NCI-H1694 (cell line): ENCODE measurements at regions not wholly inside any gene's neighbourhood (a gene's known extent, or its start where the extent isn't known, plus 50 kb on each side); places are given as distances from the start of the nearest gene placed in this dataset.
"Not testable (repeated sequence)": the region's sequence is repeated elsewhere in the genome, so short reads cannot be mapped to it uniquely, and the experiment has no call there.

ENCODE experiments used
- DNase-seq: peaks from one replicate; lab custom pipeline; 2025; lab: John Stamatoyannopoulos, UW

DNA sequence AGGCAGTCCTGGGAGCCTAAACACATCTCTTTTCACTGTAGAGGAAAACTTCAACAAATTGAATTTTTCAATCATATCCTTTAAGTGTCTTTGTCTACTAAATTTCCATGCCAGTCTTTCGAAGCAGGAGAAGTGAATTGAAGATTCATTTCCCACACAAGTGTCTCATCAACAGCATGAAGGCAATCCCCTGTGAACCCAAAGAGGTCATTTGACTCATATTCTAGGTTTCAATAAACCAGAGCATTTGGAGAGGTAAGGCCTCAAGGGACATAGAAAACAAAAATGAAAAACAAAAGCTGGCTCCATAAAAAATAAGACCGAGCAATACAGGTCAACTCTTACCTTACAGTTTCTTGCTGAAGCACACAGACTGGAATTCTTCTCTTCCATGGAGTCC is 94.1 kb upstream of the ATP1B1 start:
- no peak for DNase-seq

DNA sequence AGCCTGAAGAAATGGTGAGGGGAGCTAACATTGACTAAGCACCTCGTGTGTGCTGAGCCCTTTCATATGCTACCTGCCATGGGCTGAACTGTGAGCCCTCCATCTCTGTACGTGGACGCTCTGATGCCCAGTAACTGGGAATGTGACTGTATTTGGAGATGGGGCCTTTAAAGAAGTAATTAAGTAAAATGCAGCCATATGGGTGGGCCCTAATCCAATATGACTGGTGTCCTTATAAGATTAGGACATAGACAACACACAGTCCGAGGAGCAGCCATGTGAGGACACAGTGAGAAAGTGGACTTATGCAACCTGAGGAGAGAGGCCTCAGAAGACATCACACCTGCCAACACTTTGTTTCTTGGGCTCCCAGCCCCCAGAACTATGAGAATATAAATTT is 92.7 kb upstream of the ATP1B1 start:
- DNase-seq, result no peak

DNA sequence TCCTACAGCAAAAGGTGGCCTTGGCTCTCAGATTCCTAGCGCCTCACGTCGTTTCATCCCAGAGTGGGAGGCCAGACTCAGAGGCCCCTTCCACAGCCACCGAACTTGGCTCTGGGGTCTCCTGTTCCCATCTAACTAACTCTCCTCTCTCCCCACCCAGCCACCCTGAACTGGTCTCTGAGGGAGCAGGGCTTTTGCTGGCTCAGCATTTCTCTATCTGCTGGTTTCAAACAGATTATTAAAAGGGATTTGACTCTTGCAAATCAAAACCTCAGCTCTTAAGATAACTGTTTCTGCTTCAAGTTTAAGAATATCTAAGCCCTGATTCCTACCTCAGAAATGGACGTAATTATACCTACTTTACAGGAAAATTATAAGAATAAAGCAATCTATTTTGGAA is 91.0 kb upstream of the ATP1B1 start:
- no peak for DNase-seq

DNA sequence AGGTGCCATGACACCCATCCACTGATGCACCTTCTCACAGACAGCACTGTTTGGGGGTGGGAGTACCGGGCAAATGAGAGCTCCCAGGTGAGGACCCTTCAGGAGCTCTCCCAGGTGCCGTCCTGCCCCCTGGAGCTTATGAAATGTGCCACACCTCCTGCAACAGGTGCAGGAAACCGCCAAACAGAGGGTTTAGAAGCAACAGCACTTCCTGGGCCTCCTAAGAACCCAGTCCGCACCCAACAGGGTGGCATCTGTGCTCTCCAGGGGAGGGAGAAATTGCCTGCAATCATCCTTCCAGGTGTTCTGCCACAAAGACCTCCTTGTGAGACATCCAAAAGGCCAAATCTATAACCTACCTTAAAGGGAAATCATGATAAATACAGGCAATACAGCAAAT is 87.7 kb upstream of the ATP1B1 start:
- no peak for DNase-seq

DNA sequence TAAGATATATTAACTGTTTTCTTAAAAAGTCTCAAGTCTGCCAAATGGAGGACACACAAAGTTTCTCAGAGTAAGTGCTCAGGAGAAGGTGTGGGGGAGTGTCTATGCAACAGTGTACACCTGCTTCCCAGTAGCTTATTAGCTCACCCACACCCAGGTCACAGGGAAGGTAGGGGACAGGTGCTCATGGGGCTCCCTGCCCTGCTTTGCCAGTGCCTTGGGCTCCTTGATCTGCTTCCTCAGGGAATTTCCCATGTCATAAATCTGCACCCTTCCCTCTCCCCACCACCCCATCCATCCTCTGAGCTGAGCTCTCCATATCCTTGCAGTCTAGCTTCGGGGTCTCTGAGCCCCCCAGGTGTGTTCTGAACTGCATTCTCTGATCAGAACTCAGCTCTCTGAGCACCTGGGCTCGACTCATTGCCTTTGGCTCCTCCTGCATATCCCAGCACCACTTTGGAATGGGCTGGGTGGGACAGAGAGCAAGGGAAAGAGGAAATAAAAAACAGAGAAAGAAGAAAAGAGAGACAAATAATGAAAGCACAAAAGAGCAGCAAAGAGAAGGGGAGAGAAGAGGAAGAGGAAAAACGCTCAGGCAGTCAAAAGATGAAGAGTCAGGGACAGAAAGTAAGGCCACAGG is 87.0 kb upstream of the ATP1B1 start:
- no peak for DNase-seq

DNA sequence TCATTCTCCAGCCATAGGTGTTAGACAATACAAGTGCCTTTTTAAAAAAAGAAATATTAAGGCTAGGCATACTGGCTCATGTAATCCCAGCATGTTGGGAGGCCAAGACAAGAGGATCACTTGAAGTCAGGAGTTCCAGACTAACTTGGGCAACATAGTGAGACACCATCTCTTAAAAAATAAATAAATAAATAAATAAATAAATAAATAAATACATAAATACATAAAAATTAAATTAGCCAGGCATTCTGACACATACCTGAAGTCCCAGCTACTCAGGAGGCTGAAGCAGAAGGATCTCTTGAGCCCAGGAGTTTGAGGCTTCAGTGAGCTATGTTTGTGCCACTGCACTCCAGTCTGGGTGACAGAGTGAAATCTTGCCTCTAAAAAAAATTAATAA is 85.8 kb upstream of the ATP1B1 start:
- DNase-seq, result no peak

DNA sequence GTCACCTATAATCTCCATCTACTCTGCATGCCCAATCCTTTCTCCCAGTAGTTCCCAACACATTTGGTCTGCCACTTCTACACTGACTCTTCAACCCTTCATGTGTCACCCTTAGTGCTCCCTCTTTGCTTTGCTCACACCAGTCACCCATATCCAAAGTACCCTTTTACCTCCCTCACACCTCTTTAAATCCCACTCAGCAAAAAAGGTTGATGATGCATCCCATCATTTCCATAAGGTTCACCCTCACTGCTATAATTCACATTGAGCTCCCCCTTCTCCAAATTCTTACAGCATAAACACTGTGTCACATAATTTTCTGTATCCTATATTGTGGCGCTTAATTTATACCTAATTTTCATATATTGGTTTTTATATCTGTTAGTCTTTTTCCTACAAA is 83.8 kb upstream of the ATP1B1 start:
- DNase-seq, result no peak

DNA sequence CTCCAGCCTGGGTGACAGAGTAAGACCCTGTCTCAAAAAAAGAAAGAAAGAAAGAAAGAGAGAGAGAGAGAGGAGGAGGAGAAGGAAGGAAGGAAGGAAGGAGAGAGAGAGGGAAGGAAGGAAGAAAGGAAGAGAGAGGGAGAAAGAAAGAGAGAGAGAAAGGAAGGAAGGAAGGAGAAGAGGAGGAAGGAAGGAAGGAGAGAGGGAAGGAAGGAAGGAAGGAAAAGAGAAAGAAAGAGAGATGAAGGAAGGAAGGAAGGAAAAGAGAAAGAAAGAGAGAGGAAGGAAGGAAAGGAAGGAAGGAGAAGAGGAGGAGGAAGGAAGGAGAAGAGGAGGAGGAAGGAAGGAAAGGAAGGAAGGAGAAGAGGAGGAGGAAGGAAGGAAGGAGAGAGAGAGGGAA is 82.2 kb upstream of the ATP1B1 start:
- no peak for DNase-seq

DNA sequence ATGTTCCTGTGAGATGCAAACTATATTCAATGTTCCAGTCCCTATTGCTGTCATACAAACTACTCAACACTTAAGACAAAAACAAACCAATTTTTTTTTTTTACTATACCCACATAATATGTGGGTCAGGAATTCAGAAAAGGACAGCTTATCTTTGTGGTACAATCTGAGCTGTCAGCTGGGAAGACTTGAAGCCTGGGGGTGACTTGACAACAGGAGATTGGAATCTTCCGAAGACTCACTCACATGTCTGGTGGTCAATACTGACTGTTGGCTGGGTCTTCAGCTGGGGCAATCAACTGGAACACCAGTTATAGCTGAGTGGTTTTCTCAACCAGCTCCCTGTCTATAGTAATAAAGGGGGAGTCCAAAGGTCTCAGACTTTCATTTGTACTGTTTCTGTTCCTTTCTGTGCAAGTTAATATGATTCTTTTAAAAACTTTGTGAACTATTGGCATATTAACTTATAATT is 81.7 kb upstream of the ATP1B1 start:
- no peak for DNase-seq

DNA sequence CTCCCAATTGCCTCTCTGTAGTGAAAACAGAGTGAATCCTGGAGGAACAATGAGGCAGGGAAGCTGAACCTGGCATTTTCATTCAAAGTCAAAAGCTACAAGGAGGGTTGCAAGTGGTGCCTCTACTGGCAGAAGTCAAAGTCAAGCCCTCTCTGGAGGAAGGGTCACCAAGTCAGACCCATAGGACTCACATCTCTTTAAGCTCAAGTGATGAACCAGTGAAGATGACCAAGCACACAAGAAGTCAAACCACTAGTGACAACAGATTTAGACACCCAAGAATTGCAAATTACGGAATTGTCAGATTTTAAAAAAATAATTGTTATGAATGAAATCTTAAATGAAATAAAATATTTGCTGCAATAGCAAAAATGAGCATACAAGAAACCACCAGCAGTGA is 81.1 kb upstream of the ATP1B1 start:
- no peak for DNase-seq

DNA sequence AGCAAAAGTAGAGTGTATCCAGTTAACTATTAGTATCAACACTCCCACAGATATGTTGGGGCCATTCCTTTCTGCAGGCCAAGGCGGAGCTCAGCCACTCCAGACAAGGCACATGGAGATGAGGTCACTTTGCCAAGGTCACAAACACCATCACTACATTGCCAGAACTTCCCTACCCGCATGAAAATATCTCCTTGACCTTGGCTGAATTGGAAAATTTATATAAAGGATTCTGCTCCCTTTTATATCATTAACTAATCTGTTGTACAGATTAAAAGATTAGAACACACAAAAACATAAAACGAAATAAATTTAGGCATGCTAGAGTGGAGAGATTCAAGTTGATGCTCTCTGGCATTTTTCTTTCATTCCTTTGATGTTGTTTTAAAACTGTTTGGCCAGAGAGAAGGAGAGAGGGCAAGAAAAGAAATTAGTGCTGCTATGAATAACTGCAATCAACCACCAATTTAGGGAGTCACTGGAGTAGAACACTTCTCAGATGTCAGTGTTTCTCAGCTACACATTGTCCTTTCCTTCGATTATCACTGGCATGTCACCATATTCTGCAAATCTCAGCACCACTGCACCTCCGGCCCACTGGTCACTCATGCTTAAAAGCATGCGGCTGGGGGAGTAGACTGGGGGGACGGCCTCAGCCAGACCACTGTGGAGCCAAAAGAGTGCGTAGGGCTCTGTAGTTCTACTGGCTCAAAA is 78.7 kb upstream of the ATP1B1 start:
- DNase-seq, result no peak

DNA sequence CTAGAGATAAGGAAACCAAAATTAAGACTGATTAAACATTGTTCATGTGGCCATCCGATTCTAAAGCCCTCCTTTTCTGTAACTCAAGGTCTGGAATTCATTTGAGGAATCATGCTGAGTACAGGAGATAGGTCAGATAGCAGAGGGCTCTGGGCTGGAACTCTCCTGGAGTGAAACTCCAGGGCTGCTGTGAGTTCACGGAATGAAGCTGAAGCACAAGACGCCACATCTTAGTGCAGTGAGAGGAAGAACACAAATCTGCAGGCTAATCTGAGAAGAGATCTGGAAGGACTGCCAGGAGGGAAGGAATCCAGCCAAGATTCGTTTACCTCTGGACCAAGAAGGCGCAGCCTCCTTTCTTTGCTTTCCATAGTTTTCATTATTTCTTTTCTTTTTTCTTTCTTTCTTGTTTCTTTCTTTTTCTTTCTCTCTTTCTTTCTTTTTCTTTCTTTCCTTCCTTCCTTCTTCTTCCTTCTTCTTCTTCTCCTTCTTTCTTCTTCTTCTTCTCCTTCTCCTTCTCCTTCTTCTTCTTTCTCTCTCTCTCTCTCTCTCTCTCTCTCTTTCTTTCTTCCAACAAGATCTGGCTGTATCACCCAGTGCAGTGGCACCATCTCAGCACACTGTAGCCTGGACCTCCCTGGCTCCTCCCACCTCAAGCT is 74.8 kb upstream of the ATP1B1 start:
- DNase-seq, result no peak

DNA sequence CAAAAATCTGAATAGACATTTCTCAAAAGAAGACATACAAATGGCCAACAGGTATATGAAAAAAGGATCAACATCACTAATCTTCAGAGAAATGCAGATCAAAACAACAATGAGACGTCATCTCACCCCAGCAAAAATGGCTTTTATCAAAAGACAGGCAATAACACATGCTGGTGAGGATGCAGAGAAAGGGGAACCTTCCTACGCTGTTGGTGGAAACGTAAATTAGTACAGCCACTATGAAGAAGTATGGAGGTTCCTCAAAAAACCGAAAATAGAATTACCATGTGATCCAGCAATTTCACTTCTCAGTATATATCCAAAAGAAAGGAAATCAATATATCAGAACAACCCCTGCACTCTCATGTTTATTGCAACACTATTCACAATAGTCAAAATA is 65.1 kb upstream of the ATP1B1 start:
- no peak for DNase-seq

DNA sequence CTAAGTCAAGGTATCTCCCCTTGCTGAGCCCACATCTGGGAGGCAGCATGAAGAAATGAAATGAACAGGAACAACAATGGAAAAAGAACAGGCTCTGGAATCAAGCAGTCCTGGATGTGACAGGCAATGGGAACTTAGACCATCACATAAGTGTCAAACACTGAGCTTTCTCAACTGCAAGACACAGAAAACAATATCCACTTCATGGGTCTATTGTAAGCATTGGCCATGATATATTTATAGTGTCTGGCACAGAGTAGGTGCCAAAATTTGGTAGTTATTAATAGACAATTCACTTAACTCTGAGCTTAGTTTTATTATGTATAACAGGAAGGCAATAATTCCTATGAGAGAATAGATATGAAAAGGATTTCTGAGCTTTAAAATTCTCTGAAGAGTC is 64.1 kb upstream of the ATP1B1 start:
- DNase-seq, result no peak

DNA sequence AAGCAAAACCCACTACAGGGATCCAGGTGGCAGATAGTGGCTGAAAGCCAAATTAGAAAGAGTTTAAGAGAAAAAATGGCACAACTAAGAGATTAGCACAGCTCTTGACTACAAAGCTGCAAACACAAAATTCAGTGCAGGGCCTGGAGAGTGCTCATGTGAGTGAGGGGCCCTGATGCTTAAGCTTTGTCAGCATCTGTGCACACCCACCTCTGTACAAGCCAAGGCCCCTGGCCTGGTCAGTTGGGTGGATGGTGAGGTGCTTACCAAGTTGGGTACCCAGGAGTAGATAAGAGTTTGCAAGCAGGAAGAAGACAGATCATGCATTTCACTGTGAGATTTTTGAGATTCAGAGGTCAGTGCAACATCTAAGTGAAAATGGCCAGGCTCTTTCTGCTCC is 62.7 kb upstream of the ATP1B1 start:
- DNase-seq, result no peak

DNA sequence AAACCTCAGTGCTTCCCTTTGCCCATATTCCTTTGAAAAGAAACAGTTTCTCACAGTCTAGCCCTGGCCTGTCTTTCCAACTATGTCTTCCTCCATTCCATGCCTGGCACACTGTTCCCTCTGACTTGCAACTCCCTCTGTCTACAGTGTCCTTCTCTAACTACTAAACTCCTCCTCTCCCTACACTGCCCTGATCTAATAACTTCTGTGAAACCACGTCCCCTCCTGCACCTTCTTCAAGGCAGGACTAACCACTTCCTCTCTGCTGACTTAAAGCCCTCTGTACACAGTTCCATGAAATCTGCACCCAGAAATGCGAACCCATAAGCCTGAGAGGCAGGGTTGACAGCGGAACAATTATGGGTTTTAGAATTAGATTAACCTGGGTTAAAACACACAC is 62.2 kb upstream of the ATP1B1 start:
- DNase-seq, result no peak

DNA sequence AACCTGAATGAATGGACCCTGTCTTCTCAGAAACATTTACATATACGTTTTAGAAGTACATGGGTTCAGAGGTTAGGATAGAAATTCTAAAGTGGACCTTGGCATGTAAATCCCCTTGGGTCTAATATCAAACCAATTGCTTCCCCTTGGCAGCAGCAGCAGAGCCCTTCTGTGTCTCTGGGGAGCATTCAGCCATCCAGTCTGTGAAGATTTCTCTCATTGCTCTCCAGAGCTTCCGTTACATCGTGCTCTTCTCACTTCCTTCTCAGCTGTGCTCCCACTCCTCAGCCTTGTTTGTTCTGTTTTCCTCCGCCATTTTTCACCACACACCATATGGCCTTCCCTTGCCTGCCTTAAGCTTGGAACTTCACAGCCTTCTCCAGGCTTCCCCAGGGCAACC is 61.5 kb upstream of the ATP1B1 start:
- no peak for DNase-seq

DNA sequence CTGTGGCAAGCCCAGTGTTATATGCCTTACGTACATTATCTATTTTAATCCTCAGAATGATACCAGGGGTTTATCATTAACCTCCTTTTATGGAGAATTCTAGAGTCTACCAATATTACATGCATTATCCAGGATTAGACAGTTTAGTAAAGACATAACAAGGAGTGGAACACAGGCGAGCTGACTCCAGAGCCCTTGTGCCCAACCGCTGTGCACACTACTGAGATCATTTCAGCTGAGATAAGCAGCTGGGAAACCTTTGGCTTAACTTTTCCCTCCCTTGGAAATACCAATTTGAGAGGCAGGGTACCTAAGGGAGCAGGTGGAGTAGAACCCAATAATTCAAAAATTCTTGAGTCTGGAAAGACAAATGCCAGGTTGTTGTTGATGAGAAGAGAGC is 59.8 kb upstream of the ATP1B1 start:
- DNase-seq, result no peak

DNA sequence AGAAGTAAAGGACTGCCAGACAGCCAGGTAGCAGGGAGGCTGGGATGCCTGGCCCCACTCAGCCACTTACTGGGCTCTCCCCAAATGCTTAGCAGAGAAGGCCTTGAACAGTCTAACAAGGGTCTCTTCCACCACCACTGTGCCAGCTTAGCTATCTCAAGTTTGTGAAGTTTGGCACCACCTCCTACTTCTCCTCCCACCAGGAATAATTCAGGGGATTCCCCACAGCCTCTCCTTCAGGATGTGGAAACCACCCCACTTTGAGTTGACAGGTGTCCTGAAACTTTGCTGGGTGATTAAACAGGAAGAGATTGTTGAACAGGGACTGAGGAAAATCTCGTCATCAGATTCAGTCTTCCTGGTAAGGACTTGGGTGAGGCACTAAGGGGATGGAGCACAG is 59.4 kb upstream of the ATP1B1 start:
- DNase-seq, result no peak

DNA sequence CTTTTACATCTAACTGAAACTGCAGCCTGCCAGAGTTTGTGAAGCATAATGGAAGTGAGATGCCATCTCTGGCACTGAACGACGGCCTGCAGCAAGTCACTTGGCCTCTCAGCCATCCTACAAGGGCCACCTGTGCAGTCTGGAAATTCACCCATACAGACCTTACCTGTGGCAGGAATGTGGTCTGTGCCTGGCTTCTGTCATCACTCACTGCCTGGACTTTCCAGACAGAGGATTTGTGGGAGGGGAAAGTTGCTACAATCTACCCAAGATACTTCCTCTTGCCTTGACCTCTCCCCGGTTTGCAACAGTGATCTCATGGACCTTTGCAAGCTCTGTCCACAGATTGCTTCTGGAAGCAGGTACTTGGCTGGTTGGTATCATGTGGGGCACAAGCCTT is 58.4 kb upstream of the ATP1B1 start:
- no peak for DNase-seq

DNA sequence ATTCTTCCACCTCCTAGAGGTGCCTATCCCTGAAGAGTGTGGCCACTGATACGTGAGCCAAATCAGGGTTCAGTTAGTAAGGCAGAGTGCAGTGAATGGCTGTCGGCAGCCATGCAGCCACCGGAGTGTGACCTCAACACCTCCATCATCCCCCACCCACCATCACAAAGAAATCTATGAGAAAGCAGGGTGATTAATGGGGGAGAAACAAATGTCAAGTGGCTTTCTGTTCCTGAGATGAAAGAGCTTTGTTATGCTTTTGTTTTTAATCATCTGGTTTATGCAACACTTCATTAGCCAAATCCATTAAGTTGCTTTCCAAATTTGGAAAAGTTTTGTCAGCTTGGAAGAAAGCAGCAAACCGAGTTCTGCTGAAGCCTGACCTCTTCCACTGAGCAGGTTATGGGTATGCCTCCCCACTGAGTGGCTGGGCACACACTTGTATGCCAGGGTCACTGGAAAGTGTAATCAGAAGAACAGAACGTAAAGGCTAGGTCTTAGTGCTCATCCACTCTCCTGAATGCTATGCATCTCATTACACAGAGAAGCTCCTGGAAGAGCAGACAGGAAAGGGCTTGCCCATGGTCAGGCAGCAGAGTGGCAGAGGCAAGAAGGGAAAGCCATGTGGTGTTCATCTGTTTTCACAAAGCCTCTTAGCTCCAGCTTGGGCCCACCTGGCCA is 57.1 kb upstream of the ATP1B1 start:
- no peak for DNase-seq

DNA sequence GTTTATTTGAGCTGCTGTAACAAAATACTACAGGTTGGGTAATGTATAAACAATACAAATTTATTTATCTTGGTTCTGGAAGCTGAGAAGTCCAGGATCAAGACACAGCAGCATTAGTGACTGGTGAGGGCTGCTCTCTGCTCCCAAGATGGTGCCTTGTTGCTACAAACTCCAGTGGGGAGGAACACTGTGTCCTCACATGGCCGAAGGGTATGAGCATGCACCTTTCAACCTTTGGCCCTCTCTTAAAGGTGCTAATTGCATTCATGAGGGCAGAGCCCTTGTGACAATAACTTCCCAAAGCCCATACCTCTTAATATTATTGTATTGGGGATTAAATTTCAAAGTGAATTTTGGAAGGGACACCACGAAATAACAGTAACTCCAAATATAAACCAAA is 55.3 kb upstream of the ATP1B1 start:
- DNase-seq, result no peak

DNA sequence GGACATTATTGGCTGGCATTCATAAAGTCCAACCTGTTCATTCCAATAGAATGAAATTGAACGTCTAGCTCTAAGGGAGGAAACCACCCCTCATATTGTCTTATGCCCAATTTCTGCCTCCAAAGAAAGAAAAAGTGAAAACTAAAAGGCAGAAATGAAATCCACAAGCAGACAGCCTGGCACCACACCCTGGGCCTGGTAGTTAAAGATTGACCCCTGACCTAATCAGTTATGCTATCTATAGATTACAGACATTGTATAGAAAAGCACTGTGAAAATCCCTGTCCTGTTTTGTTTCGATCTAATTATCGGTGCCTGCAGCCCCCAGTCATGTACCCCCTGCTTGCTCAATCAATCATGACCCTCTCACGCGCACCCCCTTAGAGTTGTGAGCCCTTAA is 54.3 kb upstream of the ATP1B1 start:
- DNase-seq, result not testable (repeated sequence)
